HepG2 (cell line): ENCODE measurements at regions not wholly inside any gene's neighbourhood (a gene's known extent, or its start where the extent isn't known, plus 50 kb on each side); places are given as distances from the start of the nearest gene placed in this dataset.

Experiments used
- ETV6 ChIP-seq: sonication (generic); formaldehyde crosslinking; conservative IDR thresholded peaks from 2 replicates; pipeline ENCODE4 v1.4.0; 2020; ENCODE audit warnings: missing genetic modification reagents
- GFI1 ChIP-seq: sonication (generic); formaldehyde crosslinking; IDR thresholded peaks from 2 replicates; pipeline ENCODE4 v1.5.0; 2020; ENCODE audit warnings: missing genetic modification reagents, mild to moderate bottlenecking, borderline replicate concordance
- GLI4 ChIP-seq: sonication (generic); formaldehyde crosslinking; IDR thresholded peaks from 2 replicates; pipeline ENCODE4 v1.5.1; 2020; ENCODE audit warnings: missing genetic modification reagents, mild to moderate bottlenecking, moderate library complexity, borderline replicate concordance
- HNRNPH1 ChIP-seq: fragments of 200-400 bp; formaldehyde crosslinking; optimal IDR thresholded peaks from 2 replicates; pipeline ENCODE3; 2017; ENCODE audit warnings: mild to moderate bottlenecking, low read depth, low read length
- PHF21A ChIP-seq: sonication (generic); formaldehyde crosslinking; IDR thresholded peaks from 2 replicates; pipeline ENCODE4 v1.5.0; 2020; ENCODE audit warnings: mild to moderate bottlenecking, missing genetic modification reagents
- SIN3A ChIP-seq: IDR thresholded peaks from 2 replicates; pipeline ENCODE4 v1.6.1; 2011; ENCODE audit warnings: low read depth, mild to moderate bottlenecking, control low read depth, low read length, borderline replicate concordance
- ZFP37 ChIP-seq: sonication (generic); formaldehyde crosslinking; IDR thresholded peaks from 2 replicates; pipeline ENCODE4 v1.4.0; 2020; ENCODE audit warnings: missing genetic modification reagents, borderline replicate concordance
- ZFP62 ChIP-seq: sonication (generic); formaldehyde crosslinking; IDR thresholded peaks from 2 replicates; pipeline ENCODE4 v1.4.0; 2020; ENCODE audit warnings: missing genetic modification reagents
- ZIK1 ChIP-seq: sonication (generic); formaldehyde crosslinking; IDR thresholded peaks from 2 replicates; pipeline ENCODE4 v1.5.0; 2020; ENCODE audit warnings: mild to moderate bottlenecking, low read depth, missing genetic modification reagents, borderline replicate concordance
- ZNF296 ChIP-seq: sonication (generic); formaldehyde crosslinking; conservative IDR thresholded peaks from 2 replicates; pipeline ENCODE4 v1.5.0; 2020; ENCODE audit warnings: mild to moderate bottlenecking, missing genetic modification reagents
- ZNF329 ChIP-seq: sonication (generic); formaldehyde crosslinking; IDR thresholded peaks from 2 replicates; pipeline ENCODE4 v1.9.0; 2021; ENCODE audit warnings: low read depth, mild to moderate bottlenecking, missing genetic modification reagents
- ZNF343 ChIP-seq: sonication (generic); formaldehyde crosslinking; IDR thresholded peaks from 2 replicates; pipeline ENCODE4 v1.4.0; 2020; ENCODE audit warnings: mild to moderate bottlenecking, missing genetic modification reagents
- ZNF552 ChIP-seq: sonication (generic); formaldehyde crosslinking; IDR thresholded peaks from 2 replicates; pipeline ENCODE4 v1.9.0; 2022; ENCODE audit warnings: missing genetic modification reagents, mild to moderate bottlenecking, borderline replicate concordance
- ZNF615 ChIP-seq: sonication (generic); formaldehyde crosslinking; IDR thresholded peaks from 2 replicates; pipeline ENCODE4 v1.5.0; 2020; ENCODE audit warnings: mild to moderate bottlenecking, missing genetic modification reagents, borderline replicate concordance
- ZNF724P ChIP-seq: sonication (generic); formaldehyde crosslinking; IDR thresholded peaks from 2 replicates; pipeline ENCODE4 v1.8.0; 2022; ENCODE audit warnings: missing genetic modification reagents, borderline replicate concordance
- TF ChIP-seq, protein P1 (sequence below): sonication (generic); formaldehyde crosslinking; IDR thresholded peaks from 2 replicates; pipeline ENCODE4 v1.8.0; 2022; ENCODE audit warnings: mild to moderate bottlenecking, missing genetic modification reagents
- TF ChIP-seq, protein P2 (sequence below), 2 experiments: fragments of 450-650 bp in 1 of 2; sonication (generic) in 1 of 2; formaldehyde crosslinking; IDR thresholded peaks; 2 replicates each; pipeline versions ENCODE4 v1.5.0 to v1.8.0; 2020 to 2022; ENCODE audit warnings: mild to moderate bottlenecking in 1 of 2, missing genetic modification reagents in 1 of 2
- TF ChIP-seq, protein P3 (sequence below): sonication (generic); formaldehyde crosslinking; IDR thresholded peaks from 2 replicates; pipeline ENCODE4 v1.4.0; 2020; ENCODE audit warnings: missing genetic modification reagents
- TF ChIP-seq, protein P4 (sequence below): sonication (generic); formaldehyde crosslinking; IDR thresholded peaks from 2 replicates; pipeline ENCODE4 v1.8.1; 2022; ENCODE audit warnings: low read depth, mild to moderate bottlenecking, missing genetic modification reagents

DNA sequence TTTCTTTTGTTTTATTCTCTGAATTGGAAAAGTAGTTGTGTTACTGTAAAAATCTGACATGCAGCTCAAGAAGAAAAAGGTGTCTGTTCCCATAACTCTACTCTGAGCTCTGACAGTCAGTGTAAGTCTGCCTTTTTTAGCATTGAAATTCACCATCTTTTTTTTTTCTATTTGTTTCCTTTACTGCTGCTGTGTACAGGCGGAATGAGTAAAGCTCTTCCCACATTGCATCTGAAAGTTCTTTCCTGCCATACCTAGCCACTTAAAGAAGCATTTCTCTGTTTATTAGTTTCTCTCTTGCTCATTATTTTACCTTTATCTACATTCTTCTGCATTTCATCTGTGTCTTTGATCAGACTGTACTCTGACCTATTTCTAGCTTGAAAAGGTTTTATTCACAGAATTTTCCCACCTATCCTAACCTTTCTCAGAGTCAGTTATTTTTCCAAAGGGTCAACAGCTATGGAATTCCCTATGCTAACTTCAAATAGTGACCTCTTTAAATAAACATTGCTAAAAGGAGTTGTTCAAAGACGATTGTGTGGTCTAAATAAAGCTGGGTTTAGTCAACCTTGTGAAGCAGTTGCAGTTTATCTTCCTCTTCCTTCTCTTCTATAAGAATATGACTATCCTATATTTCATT lies 1303.1 kb upstream of the ZEB2 start (continued):
- TF ChIP-seq, protein P1, sequence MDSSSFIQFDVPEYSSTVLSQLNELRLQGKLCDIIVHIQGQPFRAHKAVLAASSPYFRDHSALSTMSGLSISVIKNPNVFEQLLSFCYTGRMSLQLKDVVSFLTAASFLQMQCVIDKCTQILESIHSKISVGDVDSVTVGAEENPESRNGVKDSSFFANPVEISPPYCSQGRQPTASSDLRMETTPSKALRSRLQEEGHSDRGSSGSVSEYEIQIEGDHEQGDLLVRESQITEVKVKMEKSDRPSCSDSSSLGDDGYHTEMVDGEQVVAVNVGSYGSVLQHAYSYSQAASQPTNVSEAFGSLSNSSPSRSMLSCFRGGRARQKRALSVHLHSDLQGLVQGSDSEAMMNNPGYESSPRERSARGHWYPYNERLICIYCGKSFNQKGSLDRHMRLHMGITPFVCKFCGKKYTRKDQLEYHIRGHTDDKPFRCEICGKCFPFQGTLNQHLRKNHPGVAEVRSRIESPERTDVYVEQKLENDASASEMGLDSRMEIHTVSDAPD (CRISPR knock-in tag): 0 out of 2 replicates have a peak, but pooled peaks have one; percentile 43
- TF ChIP-seq HNRNPH1 (no peak), SIN3A (no peak), ZNF552 (CRISPR knock-in tag) (no peak), ZFP37 (CRISPR knock-in tag) (no peak), ZFP62 (CRISPR knock-in tag) (no peak), ETV6 (CRISPR knock-in tag) (no peak), PHF21A (peak; percentile 57; the same call in 1 of the 2 replicates), ZNF329 (CRISPR knock-in tag) (no peak), GFI1 (CRISPR knock-in tag) (peak; percentile 82), ZNF724P (CRISPR knock-in tag) (no peak), ZNF296 (CRISPR knock-in tag) (no peak), ZNF615 (CRISPR knock-in tag) (peak; percentile 35; the same call in 1 of the 2 replicates), ZNF343 (CRISPR knock-in tag) (no peak), ZIK1 (CRISPR knock-in tag) (no peak), GLI4 (CRISPR knock-in tag) (no peak)
- TF ChIP-seq, protein P2, sequence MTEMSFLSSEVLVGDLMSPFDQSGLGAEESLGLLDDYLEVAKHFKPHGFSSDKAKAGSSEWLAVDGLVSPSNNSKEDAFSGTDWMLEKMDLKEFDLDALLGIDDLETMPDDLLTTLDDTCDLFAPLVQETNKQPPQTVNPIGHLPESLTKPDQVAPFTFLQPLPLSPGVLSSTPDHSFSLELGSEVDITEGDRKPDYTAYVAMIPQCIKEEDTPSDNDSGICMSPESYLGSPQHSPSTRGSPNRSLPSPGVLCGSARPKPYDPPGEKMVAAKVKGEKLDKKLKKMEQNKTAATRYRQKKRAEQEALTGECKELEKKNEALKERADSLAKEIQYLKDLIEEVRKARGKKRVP (CRISPR knock-in tag; IDR thresholded peaks at IDR 0.05): peak in 1 of 2 experiments; percentile 72; a peak in 2 of 4 replicates
- TF ChIP-seq, protein P3, sequence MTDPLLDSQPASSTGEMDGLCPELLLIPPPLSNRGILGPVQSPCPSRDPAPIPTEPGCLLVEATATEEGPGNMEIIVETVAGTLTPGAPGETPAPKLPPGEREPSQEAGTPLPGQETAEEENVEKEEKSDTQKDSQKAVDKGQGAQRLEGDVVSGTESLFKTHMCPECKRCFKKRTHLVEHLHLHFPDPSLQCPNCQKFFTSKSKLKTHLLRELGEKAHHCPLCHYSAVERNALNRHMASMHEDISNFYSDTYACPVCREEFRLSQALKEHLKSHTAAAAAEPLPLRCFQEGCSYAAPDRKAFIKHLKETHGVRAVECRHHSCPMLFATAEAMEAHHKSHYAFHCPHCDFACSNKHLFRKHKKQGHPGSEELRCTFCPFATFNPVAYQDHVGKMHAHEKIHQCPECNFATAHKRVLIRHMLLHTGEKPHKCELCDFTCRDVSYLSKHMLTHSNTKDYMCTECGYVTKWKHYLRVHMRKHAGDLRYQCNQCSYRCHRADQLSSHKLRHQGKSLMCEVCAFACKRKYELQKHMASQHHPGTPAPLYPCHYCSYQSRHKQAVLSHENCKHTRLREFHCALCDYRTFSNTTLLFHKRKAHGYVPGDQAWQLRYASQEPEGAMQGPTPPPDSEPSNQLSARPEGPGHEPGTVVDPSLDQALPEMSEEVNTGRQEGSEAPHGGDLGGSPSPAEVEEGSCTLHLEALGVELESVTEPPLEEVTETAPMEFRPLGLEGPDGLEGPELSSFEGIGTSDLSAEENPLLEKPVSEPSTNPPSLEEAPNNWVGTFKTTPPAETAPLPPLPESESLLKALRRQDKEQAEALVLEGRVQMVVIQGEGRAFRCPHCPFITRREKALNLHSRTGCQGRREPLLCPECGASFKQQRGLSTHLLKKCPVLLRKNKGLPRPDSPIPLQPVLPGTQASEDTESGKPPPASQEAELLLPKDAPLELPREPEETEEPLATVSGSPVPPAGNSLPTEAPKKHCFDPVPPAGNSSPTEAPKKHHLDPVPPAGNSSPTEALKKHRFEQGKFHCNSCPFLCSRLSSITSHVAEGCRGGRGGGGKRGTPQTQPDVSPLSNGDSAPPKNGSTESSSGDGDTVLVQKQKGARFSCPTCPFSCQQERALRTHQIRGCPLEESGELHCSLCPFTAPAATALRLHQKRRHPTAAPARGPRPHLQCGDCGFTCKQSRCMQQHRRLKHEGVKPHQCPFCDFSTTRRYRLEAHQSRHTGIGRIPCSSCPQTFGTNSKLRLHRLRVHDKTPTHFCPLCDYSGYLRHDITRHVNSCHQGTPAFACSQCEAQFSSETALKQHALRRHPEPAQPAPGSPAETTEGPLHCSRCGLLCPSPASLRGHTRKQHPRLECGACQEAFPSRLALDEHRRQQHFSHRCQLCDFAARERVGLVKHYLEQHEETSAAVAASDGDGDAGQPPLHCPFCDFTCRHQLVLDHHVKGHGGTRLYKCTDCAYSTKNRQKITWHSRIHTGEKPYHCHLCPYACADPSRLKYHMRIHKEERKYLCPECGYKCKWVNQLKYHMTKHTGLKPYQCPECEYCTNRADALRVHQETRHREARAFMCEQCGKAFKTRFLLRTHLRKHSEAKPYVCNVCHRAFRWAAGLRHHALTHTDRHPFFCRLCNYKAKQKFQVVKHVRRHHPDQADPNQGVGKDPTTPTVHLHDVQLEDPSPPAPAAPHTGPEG (CRISPR knock-in tag): no peak
- TF ChIP-seq, protein P4, sequence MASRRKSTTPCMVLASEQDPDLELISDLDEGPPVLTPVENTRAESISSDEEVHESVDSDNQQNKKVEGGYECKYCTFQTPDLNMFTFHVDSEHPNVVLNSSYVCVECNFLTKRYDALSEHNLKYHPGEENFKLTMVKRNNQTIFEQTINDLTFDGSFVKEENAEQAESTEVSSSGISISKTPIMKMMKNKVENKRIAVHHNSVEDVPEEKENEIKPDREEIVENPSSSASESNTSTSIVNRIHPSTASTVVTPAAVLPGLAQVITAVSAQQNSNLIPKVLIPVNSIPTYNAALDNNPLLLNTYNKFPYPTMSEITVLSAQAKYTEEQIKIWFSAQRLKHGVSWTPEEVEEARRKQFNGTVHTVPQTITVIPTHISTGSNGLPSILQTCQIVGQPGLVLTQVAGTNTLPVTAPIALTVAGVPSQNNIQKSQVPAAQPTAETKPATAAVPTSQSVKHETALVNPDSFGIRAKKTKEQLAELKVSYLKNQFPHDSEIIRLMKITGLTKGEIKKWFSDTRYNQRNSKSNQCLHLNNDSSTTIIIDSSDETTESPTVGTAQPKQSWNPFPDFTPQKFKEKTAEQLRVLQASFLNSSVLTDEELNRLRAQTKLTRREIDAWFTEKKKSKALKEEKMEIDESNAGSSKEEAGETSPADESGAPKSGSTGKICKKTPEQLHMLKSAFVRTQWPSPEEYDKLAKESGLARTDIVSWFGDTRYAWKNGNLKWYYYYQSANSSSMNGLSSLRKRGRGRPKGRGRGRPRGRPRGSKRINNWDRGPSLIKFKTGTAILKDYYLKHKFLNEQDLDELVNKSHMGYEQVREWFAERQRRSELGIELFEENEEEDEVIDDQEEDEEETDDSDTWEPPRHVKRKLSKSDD (CRISPR knock-in tag): no peak
